ENCODE measurements at regions not wholly inside any gene's neighbourhood (a gene's known extent, or its start where the extent isn't known, plus 50 kb on each side); places are given as distances from the start of the nearest gene placed in this dataset.

DNA sequence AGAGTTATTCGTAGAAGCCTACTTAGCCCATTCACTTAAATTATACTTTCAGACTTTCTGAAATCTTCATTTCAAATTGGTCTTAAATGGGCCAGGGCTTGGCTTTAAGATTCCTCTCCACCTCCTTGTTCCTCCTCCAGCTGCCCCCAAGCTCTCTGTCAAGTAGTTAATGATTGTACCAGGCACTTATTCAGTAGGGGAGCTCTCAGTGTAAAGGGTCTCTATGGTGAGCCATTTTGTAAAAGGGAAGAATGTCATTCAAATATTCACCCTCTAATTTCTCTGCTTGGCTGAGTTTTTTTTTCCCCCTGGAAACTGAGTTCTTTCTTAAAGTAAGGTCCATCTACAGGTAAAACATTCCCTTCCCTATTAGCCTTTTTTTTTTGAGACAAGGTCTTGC lies 96.6 kb downstream of the SUDS3 start:
- TF ChIP-seq, protein P1, sequence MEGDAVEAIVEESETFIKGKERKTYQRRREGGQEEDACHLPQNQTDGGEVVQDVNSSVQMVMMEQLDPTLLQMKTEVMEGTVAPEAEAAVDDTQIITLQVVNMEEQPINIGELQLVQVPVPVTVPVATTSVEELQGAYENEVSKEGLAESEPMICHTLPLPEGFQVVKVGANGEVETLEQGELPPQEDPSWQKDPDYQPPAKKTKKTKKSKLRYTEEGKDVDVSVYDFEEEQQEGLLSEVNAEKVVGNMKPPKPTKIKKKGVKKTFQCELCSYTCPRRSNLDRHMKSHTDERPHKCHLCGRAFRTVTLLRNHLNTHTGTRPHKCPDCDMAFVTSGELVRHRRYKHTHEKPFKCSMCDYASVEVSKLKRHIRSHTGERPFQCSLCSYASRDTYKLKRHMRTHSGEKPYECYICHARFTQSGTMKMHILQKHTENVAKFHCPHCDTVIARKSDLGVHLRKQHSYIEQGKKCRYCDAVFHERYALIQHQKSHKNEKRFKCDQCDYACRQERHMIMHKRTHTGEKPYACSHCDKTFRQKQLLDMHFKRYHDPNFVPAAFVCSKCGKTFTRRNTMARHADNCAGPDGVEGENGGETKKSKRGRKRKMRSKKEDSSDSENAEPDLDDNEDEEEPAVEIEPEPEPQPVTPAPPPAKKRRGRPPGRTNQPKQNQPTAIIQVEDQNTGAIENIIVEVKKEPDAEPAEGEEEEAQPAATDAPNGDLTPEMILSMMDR (IDR thresholded peaks at IDR 0.05) = no peak
- TF ChIP-seq POLR2AphosphoS5 (IDR thresholded peaks at IDR 0.05) = no peak
